ENCODE measurements at regions not wholly inside any gene's neighbourhood (a gene's known extent, or its start where the extent isn't known, plus 50 kb on each side); places are given as distances from the start of the nearest gene placed in this dataset.

DNA sequence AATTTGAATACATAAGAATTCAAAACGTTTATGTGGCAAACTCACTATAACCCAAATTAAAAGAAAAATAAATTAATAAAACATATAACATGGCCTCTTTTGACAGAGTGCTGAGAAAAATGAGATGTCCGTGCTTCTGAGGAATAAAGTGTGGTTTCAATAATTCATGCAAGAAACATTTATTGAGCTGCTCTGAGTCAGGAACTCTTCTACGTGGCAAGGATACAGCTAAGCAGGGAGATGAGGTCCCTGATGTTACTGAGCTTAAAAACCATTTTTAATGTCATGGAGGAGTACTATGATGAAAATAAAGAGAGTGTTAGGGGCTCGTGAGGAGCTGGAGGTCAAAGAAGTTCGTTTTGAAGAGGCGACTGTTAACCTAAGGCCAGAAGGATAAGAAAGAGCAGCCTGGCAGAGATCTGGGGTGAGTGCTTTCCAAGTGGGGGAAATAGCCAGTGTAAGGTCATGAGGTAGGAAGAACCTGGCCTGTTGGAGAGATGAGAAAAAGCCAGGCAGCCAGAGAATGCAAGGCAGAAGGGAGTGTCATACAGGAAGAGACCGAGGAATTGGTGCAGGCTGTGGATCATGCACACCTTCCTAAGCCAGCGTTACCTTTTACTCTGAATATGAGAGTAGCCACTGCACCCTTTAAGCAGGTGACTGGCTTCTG is 182.2 kb upstream of the DUSP10 start:
- Histone ChIP-seq H3K27me3 (ENCODE audit: insufficient read depth, low read length) (no peaks in the 10 kb centered on the region), H2AK5ac (ENCODE audit: insufficient read length, low read length) (no peak overlapping the region), H3K9ac (ENCODE audit: extremely low read depth, insufficient read length, low read length) (no peak overlapping the region), H2BK120ac (ENCODE audit: low read depth, low read length, poor library complexity, severe bottlenecking) (no peak overlapping the region), H3K4me1 (ENCODE audit: insufficient read depth, low read length) (no peaks in the 10 kb centered on the region), H3K23ac (ENCODE audit: insufficient read length, low read depth, low read length) (no peak overlapping the region), H4K91ac (ENCODE audit: insufficient read length, low read depth, low read length) (no peak overlapping the region), H3K79me2 (ENCODE audit: insufficient read depth, low read length) (no peaks in the 10 kb centered on the region), H3K4me2 (ENCODE audit: insufficient read depth, insufficient read length, low read length) (no peak overlapping the region), H4K20me1 (ENCODE audit: control insufficient read depth, insufficient read depth, insufficient read length) (no peaks in the 10 kb centered on the region), H3K56ac (ENCODE audit: insufficient read length, low read depth, low read length) (no peak overlapping the region), H3K27ac (ENCODE audit: insufficient read length, low read depth, low read length) (no peak overlapping the region), H2BK15ac (ENCODE audit: low read depth, low read length) (no peak overlapping the region), H2BK12ac (ENCODE audit: insufficient read length, low read depth, low read length) (no peak overlapping the region), H2BK20ac (ENCODE audit: low read depth, low read length, poor library complexity, severe bottlenecking) (no peak overlapping the region), H3T11ph (ENCODE audit: low read length) (no peak overlapping the region), H3K79me1 (ENCODE audit: insufficient read depth, low read depth, low read length, poor library complexity, severe bottlenecking) (no peaks in the 10 kb centered on the region), H3K4ac (ENCODE audit: low read depth, low read length) (no peak overlapping the region), H3K23me2 (ENCODE audit: insufficient read length, low read depth, low read length, poor library complexity, severe bottlenecking) (no peaks in the 10 kb centered on the region), H2BK5ac (ENCODE audit: insufficient read length, low read length) (no peak overlapping the region), H3K18ac (ENCODE audit: insufficient read length, low read depth, low read length) (no peak overlapping the region), H4K8ac (replicated peaks; ENCODE audit: insufficient read length, low read depth, low read length) (no peak overlapping the region), H2AFZ (ENCODE audit: low read length) (no peak overlapping the region), H3K9me3 (ENCODE audit: control insufficient read depth, low read depth, low read length) (no peaks in the 10 kb centered on the region), H4K5ac (ENCODE audit: insufficient read length, low read depth, low read length) (no peak overlapping the region), H3K14ac (ENCODE audit: insufficient read depth, low read length) (no peak overlapping the region)
- Mint-ChIP-seq H3K27ac (no peak overlapping the region), H3K27me3 (ENCODE audit: low read depth) (no peaks in the 10 kb centered on the region; the same call in 1 of the 2 replicates), H3K4me3 (no peak overlapping the region), H3K36me3 (ENCODE audit: insufficient read depth in 1 of 3, low read depth in 3 of 3) (no peaks in the 10 kb centered on the region), H3K9me3 (no peaks in the 10 kb centered on the region), H3K4me1 (peaks cover 0 to 4% of the 10 kb centered on the region in 2 experiments; a peak in 1 of 4 replicates)
- DNase-seq: no peak
- no CpG with 5 or more reads among the region's 8 CpGs for WGBS (ENCODE audit: extremely low coverage, insufficient read length, low lambda C conversion rate)
- TF ChIP-seq CTCF (conservative IDR thresholded peaks at IDR 0.05): no peak
